ENCODE measurements at regions not wholly inside any gene's neighbourhood (a gene's known extent, or its start where the extent isn't known, plus 50 kb on each side); places are given as distances from the start of the nearest gene placed in this dataset.

- no peak overlapping the region for H3K4me3 ChIP-seq (ENCODE audit: insufficient read depth, low read length, poor library complexity, severe bottlenecking)
These were observed 1048.6 kb upstream of the KLHL29 start for GRCh38 chr2:22336414-22336813.

GRCh38 chr2:22340716-22341115 lies 1044.3 kb upstream of the KLHL29 start:
- no peaks in the 10 kb centered on the region for H3K79me2 ChIP-seq (ENCODE audit: insufficient read depth, low read length)
- no peak overlapping the region for H2AFZ ChIP-seq (ENCODE audit: low read depth, low read length, severe bottlenecking)
- H3K9me2 ChIP-seq (replicated peaks; ENCODE audit: insufficient read depth, low read length) = no peaks in the 10 kb centered on the region
- H3K27me3 ChIP-seq (ENCODE audit: low read length) = no peaks in the 10 kb centered on the region
- H3K4me2 ChIP-seq (ENCODE audit: low read depth, low read length, poor library complexity, severe bottlenecking) = no peak overlapping the region
- no peaks in the 10 kb centered on the region for H3F3A ChIP-seq (ENCODE audit: insufficient read depth)
- H3K9me3 ChIP-seq (ENCODE audit: insufficient read depth, low read length) = no peaks in the 10 kb centered on the region
- no peak overlapping the region for H3K9ac ChIP-seq (ENCODE audit: low read length)
- no peaks in the 10 kb centered on the region for H4K20me1 ChIP-seq (ENCODE audit: low read depth, low read length)
- H3K36me3 ChIP-seq (ENCODE audit: low read length) = no peaks in the 10 kb centered on the region
- no peak overlapping the region for H3K4me3 ChIP-seq (ENCODE audit: insufficient read depth, low read length, poor library complexity, severe bottlenecking)
- TF ChIP-seq CTCF (IDR thresholded peaks at IDR 0.05; ENCODE audit: insufficient read depth, low read length, poor library complexity, severe bottlenecking) = no peak
- TF ChIP-seq EZH2phosphoT487 (conservative IDR thresholded peaks at IDR 0.05; ENCODE audit: low read length) = no peak
- no peak overlapping the region for H3K27ac ChIP-seq (ENCODE audit: low read depth, low read length)

More at GRCh38 chr2:22336414-22336813, 1048.6 kb upstream of the KLHL29 start:
- H3K27me3 ChIP-seq (ENCODE audit: low read length) = no peaks in the 10 kb centered on the region
- H3K9ac ChIP-seq (ENCODE audit: low read length) = no peak overlapping the region
- H3K4me2 ChIP-seq (ENCODE audit: low read depth, low read length, poor library complexity, severe bottlenecking) = no peak overlapping the region
- H3K27ac ChIP-seq (ENCODE audit: low read depth, low read length) = no peak overlapping the region
- H3K36me3 ChIP-seq (ENCODE audit: low read length) = no peaks in the 10 kb centered on the region
- H3K9me3 ChIP-seq (ENCODE audit: insufficient read depth, low read length) = no peaks in the 10 kb centered on the region
- H4K20me1 ChIP-seq (ENCODE audit: low read depth, low read length) = no peaks in the 10 kb centered on the region
- H3K9me2 ChIP-seq (replicated peaks; ENCODE audit: insufficient read depth, low read length) = no peaks in the 10 kb centered on the region
- no peaks in the 10 kb centered on the region for H3K79me2 ChIP-seq (ENCODE audit: insufficient read depth, low read length)
- no peaks in the 10 kb centered on the region for H3F3A ChIP-seq (ENCODE audit: insufficient read depth)
- TF ChIP-seq CTCF (IDR thresholded peaks at IDR 0.05; ENCODE audit: insufficient read depth, low read length, poor library complexity, severe bottlenecking) (no peak), EZH2phosphoT487 (conservative IDR thresholded peaks at IDR 0.05; ENCODE audit: low read length) (no peak)
- H2AFZ ChIP-seq (ENCODE audit: low read depth, low read length, severe bottlenecking) = no peak overlapping the region

GRCh38 chr2:22347306-22347705 lies 1037.7 kb upstream of the KLHL29 start:
- Histone ChIP-seq H3K9me3 (ENCODE audit: insufficient read depth, low read length) (no peaks in the 10 kb centered on the region), H3K36me3 (ENCODE audit: low read length) (no peaks in the 10 kb centered on the region), H3K27me3 (ENCODE audit: low read length) (no peaks in the 10 kb centered on the region), H3K4me3 (ENCODE audit: insufficient read depth, low read length, poor library complexity, severe bottlenecking) (no peak overlapping the region), H3K27ac (ENCODE audit: low read depth, low read length) (no peak overlapping the region), H3F3A (ENCODE audit: insufficient read depth) (no peaks in the 10 kb centered on the region), H3K9me2 (replicated peaks; ENCODE audit: insufficient read depth, low read length) (no peaks in the 10 kb centered on the region), H3K9ac (ENCODE audit: low read length) (no peak overlapping the region), H3K4me2 (ENCODE audit: low read depth, low read length, poor library complexity, severe bottlenecking) (no peak overlapping the region), H2AFZ (ENCODE audit: low read depth, low read length, severe bottlenecking) (no peak overlapping the region), H3K79me2 (ENCODE audit: insufficient read depth, low read length) (no peaks in the 10 kb centered on the region), H4K20me1 (ENCODE audit: low read depth, low read length) (no peaks in the 10 kb centered on the region)
- TF ChIP-seq CTCF (IDR thresholded peaks at IDR 0.05; ENCODE audit: insufficient read depth, low read length, poor library complexity, severe bottlenecking) (no peak), EZH2phosphoT487 (conservative IDR thresholded peaks at IDR 0.05; ENCODE audit: low read length) (no peak)
